ENCODE measurements at regions not wholly inside any gene's neighbourhood (a gene's known extent, or its start where the extent isn't known, plus 50 kb on each side); places are given as distances from the start of the nearest gene placed in this dataset.

GRCh38 chr7:22578007-22578733 is 78.2 kb upstream of the STEAP1B start:
- ChIA-PET CTCF (interaction anchor here (0.7 to 3.2 kb wide), 8 partner anchors 8 to 477 kb away, joined by 3 to 14 read pairs (median 6); partner anchors contain the start of gene IL6), POLR2A (interaction anchor here (0.6 to 2.3 kb wide), 8 partner anchors 9 to 149 kb away, joined by 3 to 14 read pairs (median 6); partner anchors contain the start of gene IL6)
- H3K4me3 ChIP-seq (ENCODE audit: low read depth, low read length), result no peak overlapping the region

GRCh38 chr7:22577470-22578001 is 77.5 kb upstream of the STEAP1B start:
- DNase-seq (ENCODE audit: low read depth, low spot score), result peak; percentile 98
- no peak overlapping the region for H3K4me3 ChIP-seq (ENCODE audit: low read depth, low read length)
- POLR2A ChIA-PET, result interaction anchor here (1.0 to 2.3 kb wide), 7 partner anchors 9 to 149 kb away, joined by 3 to 14 read pairs (median 6); partner anchors contain the start of gene IL6

More at GRCh38 chr7:22578007-22578733, 78.2 kb upstream of the STEAP1B start:
- DNase-seq (ENCODE audit: low read depth, low spot score), result no peak
- no peak for TF ChIP-seq CTCF (IDR thresholded peaks at IDR 0.05; ENCODE audit: insufficient read depth, low read length, missing control alignments)

DNA sequence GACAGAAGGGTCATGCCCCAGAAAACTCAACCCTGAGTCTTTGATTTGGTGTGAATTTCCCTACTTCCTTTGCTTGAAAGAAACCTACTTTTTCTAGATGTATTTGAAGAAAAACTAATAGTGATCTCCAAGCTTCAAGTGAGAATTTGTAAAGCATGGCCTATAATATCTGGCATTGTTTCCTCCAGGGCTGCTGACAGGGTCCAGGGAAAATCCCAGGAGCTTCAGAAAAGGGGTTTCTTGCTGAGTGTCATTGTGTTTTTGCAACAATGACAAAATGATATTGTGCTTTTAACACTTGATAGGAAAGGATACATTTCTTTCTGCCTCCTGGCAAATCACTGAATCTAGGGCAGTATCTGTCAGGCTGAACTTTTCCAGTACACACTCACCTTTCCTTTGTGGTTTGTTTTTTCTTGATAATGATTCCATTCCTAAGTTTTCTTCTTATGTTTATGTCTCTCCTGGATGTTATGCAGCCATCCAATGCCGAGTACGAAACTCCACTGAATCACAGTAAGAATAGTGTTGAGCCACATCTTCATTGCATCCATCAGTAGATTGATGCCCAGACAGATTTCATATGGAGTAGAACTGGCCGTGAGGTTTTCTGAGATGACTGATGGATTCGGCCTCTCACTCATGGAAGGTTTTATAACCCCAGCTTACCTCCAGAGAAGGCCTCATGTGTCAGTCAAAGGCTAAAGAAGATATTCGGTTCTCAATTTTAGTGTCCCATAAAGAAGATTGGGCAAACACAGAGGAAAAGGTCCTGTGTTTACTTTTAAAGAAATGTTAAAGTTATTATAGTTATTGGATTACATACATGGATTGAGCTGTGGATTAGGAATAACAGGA is 76.9 kb upstream of the STEAP1B start:
- ChIA-PET POLR2A (interaction anchor here (1.0 to 2.3 kb wide), 7 partner anchors 9 to 150 kb away, joined by 3 to 14 read pairs (median 6); partner anchors contain the start of gene IL6), CTCF (interaction anchor here (0.6 to 3.2 kb wide), 9 partner anchors 9 to 280 kb away, joined by 3 to 14 read pairs (median 5); no protein-coding TSS in a partner anchor)
- DNase-seq (ENCODE audit: low read depth, low spot score), result no peak
- H3K4me3 ChIP-seq (ENCODE audit: low read depth, low read length), result no peak overlapping the region
- TF ChIP-seq CTCF (IDR thresholded peaks at IDR 0.05; ENCODE audit: insufficient read depth, low read length, missing control alignments), result no peak

More at GRCh38 chr7:22577470-22578001, 77.5 kb upstream of the STEAP1B start:
- no peak for TF ChIP-seq CTCF (IDR thresholded peaks at IDR 0.05; ENCODE audit: insufficient read depth, low read length, missing control alignments)
- CTCF ChIA-PET, result interaction anchor here (0.6 to 3.2 kb wide), 12 partner anchors 9 to 478 kb away, joined by 3 to 14 read pairs (median 5); partner anchors contain the start of gene IL6

GRCh38 chr7:22574754-22575520 is 74.9 kb upstream of the STEAP1B start:
- no peak overlapping the region for H3K4me3 ChIP-seq (ENCODE audit: low read depth, low read length)
- CTCF ChIA-PET, result interaction anchor here (0.9 to 3.2 kb wide), 3 partner anchors 10 to 152 kb away, joined by 3 to 14 read pairs (median 5); partner anchors contain the start of gene IL6
- POLR2A ChIA-PET, result no interaction called here
- no peak for DNase-seq (ENCODE audit: low read depth, low spot score)
- TF ChIP-seq CTCF (IDR thresholded peaks at IDR 0.05; ENCODE audit: insufficient read depth, low read length, missing control alignments), result no peak

- CTCF ChIA-PET, result interaction anchor here (0.9 to 1.8 kb wide), 3 partner anchors 14 to 154 kb away, joined by 3 to 5 read pairs (median 3); partner anchors contain the start of gene IL6
- POLR2A ChIA-PET, result interaction anchor here (0.6 to 1.2 kb wide), 4 partner anchors 11 to 208 kb away, joined by 3 to 7 read pairs (median 3); partner anchors contain the start of gene IL6
- no peak overlapping the region for H3K4me3 ChIP-seq (ENCODE audit: low read depth, low read length)
- DNase-seq (ENCODE audit: low read depth, low spot score), result peak; percentile 89
- no peak for TF ChIP-seq CTCF (IDR thresholded peaks at IDR 0.05; ENCODE audit: insufficient read depth, low read length, missing control alignments)
Observed at GRCh38 chr7:22572937-22573336, 72.9 kb upstream of the STEAP1B start.
